Keratinocyte (primary cell): ENCODE measurements at regions not wholly inside any gene's neighbourhood (a gene's known extent, or its start where the extent isn't known, plus 50 kb on each side); places are given as distances from the start of the nearest gene placed in this dataset.

Experiments used
- DNase-seq: peaks from one replicate; pipeline ENCODE4 v3.0.0-alpha.2; 2011; ENCODE audit warnings: low read depth, missing footprints, low spot score
- FAIRE-seq: peaks from 2 replicates; lab custom pipeline; 2011; peaks lifted over from hg19 to GRCh38; lab: Jason Lieb, UNC
- H2AFZ ChIP-seq: 2 replicates; pipeline ENCODE4 v1.6.0; 2012; ENCODE audit warnings: low read length, control low read depth, inconsistent platforms; ENCODE audit not compliant: control insufficient read depth
- H3K27ac ChIP-seq: 2 replicates; pipeline ENCODE4 v1.5.1; 2011; ENCODE audit warnings: low read length; ENCODE audit not compliant: control insufficient read depth, insufficient read depth
- H3K27me3 ChIP-seq: 3 replicates; pipeline ENCODE4 v1.6.0; 2011; ENCODE audit warnings: low read length; ENCODE audit not compliant: control insufficient read depth, insufficient read depth; ENCODE audit errors: extremely low read depth
- H3K36me3 ChIP-seq, 2 experiments: 2 replicates in 1 of 2; 3 replicates in 1 of 2; pipeline ENCODE4 v1.5.1; 2011; ENCODE audit warnings: low read length in 2 of 2, mild to moderate bottlenecking in 1 of 2; ENCODE audit not compliant: control insufficient read depth in 2 of 2, insufficient read depth in 2 of 2; ENCODE audit errors: extremely low read depth in 1 of 2
- H3K4me1 ChIP-seq: 3 replicates; pipeline ENCODE4 v1.5.1; 2011; ENCODE audit warnings: low read length; ENCODE audit not compliant: control insufficient read depth, insufficient read depth; ENCODE audit errors: extremely low read depth
- H3K4me2 ChIP-seq: 3 replicates; pipeline ENCODE4 v1.6.0; 2011; ENCODE audit warnings: low read depth, low read length; ENCODE audit not compliant: control insufficient read depth, insufficient read depth; ENCODE audit errors: extremely low read depth
- H3K4me3 ChIP-seq, 3 experiments: fragments of 200-600 bp in 1 of 3; sonication (generic) in 1 of 3; 2 replicates in 2 of 3; 3 replicates in 1 of 3; pipeline ENCODE4 v1.5.1; 2011 to 2016; ENCODE audit warnings: low read length in 3 of 3, mild to moderate bottlenecking in 3 of 3, control low read depth in 2 of 3, inconsistent platforms in 1 of 3, low read depth in 1 of 3, mixed read lengths in 1 of 3, mixed run types in 1 of 3, moderate library complexity in 1 of 3; ENCODE audit not compliant: control insufficient read depth in 2 of 3, insufficient read depth in 2 of 3; ENCODE audit errors: extremely low read depth in 1 of 3
- H3K79me2 ChIP-seq: 2 replicates; pipeline ENCODE4 v1.6.0; 2012; ENCODE audit warnings: low read length; ENCODE audit not compliant: control insufficient read depth, insufficient read depth
- H3K9ac ChIP-seq: 3 replicates; pipeline ENCODE4 v1.6.0; 2011; ENCODE audit warnings: low read length; ENCODE audit not compliant: control insufficient read depth, insufficient read depth; ENCODE audit errors: extremely low read depth
- H3K9me1 ChIP-seq: 3 replicates; pipeline ENCODE4 v1.6.0; 2011; ENCODE audit warnings: low read length; ENCODE audit not compliant: control insufficient read depth, insufficient read depth; ENCODE audit errors: extremely low read depth
- H3K9me3 ChIP-seq: 2 replicates; pipeline ENCODE4 v1.5.1; 2012; ENCODE audit warnings: low read depth, low read length; ENCODE audit not compliant: control insufficient read depth
- H4K20me1 ChIP-seq: 3 replicates; pipeline ENCODE4 v1.6.0; 2011; ENCODE audit warnings: low read length; ENCODE audit not compliant: control insufficient read depth, insufficient read depth; ENCODE audit errors: extremely low read depth
- EZH2 ChIP-seq: IDR thresholded peaks from one replicate; pipeline ENCODE4 v1.6.1; 2012; ENCODE audit warnings: inconsistent platforms, mild to moderate bottlenecking, low read length, moderate library complexity
- dilution Hi-C: fragments of 300-500 bp; cut with MboI; formaldehyde crosslinking; loops from one replicate; pipeline ENCODE4 v1.7.0; 2020; ENCODE audit warnings: low sequenced_read_pairs; ENCODE audit not compliant: extremely low pct_ligation_motif_present
- TF ChIP-seq, protein P1 (sequence below), 3 experiments: IDR thresholded peaks in 1 of 3; conservative IDR thresholded peaks in 1 of 3; optimal IDR thresholded peaks in 1 of 3; 2 replicates in 2 of 3; 3 replicates in 1 of 3; pipeline versions ENCODE3 to v1.5.1; 2011; ENCODE audit warnings: low read length in 3 of 3, mild to moderate bottlenecking in 3 of 3, moderate library complexity in 2 of 3, control low read depth in 1 of 3, inconsistent platforms in 1 of 3; ENCODE audit not compliant: insufficient read depth in 2 of 3; ENCODE audit errors: extremely low read depth in 1 of 3

DNA sequence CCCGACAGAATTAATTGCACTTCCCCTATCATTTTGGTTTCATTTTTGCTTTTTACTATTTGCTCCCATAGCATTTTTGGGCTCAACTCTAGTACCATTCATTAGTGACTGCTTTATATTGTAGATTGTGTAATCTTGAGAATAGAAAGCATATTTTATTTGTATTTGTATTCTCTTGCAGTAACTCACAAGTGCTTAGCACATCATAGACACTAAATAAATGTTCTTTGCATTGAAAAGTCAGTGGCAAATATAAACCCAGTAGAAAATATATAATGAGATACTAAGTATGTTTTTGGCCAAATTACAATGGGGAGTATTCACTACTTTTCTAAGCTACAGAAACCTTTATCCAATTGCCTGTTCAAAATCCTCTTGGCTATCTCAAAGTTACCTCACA lies 359.7 kb upstream of the CAMK1G start:
- FAIRE-seq (no peak), DNase-seq (no peak)
- Histone ChIP-seq H3K27ac (no peak overlapping the region), H3K36me3 (no peaks in the 10 kb centered on the region), H3K27me3 (no peaks in the 10 kb centered on the region), H3K9me1 (no peaks in the 10 kb centered on the region), H3K9ac (no peak overlapping the region), H3K4me2 (no peak overlapping the region), H3K9me3 (no peaks in the 10 kb centered on the region), H2AFZ (no peak overlapping the region), H4K20me1 (no peaks in the 10 kb centered on the region), H3K79me2 (no peaks in the 10 kb centered on the region), H3K4me3 (no peak overlapping the region), H3K4me1 (peaks cover 20% of the 10 kb centered on the region)
- dilution Hi-C loops: no loop called here
- no peak for TF ChIP-seq EZH2
- TF ChIP-seq, protein P1, sequence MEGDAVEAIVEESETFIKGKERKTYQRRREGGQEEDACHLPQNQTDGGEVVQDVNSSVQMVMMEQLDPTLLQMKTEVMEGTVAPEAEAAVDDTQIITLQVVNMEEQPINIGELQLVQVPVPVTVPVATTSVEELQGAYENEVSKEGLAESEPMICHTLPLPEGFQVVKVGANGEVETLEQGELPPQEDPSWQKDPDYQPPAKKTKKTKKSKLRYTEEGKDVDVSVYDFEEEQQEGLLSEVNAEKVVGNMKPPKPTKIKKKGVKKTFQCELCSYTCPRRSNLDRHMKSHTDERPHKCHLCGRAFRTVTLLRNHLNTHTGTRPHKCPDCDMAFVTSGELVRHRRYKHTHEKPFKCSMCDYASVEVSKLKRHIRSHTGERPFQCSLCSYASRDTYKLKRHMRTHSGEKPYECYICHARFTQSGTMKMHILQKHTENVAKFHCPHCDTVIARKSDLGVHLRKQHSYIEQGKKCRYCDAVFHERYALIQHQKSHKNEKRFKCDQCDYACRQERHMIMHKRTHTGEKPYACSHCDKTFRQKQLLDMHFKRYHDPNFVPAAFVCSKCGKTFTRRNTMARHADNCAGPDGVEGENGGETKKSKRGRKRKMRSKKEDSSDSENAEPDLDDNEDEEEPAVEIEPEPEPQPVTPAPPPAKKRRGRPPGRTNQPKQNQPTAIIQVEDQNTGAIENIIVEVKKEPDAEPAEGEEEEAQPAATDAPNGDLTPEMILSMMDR (optimal IDR thresholded peaks at IDR 0.05 in 1 of 3, IDR thresholded peaks at IDR 0.05 in 1 of 3, conservative IDR thresholded peaks at IDR 0.05 in 1 of 3; ENCODE audit: extremely low read depth in 1 of 3, insufficient read depth in 2 of 3, low read length in 3 of 3): no peak

DNA sequence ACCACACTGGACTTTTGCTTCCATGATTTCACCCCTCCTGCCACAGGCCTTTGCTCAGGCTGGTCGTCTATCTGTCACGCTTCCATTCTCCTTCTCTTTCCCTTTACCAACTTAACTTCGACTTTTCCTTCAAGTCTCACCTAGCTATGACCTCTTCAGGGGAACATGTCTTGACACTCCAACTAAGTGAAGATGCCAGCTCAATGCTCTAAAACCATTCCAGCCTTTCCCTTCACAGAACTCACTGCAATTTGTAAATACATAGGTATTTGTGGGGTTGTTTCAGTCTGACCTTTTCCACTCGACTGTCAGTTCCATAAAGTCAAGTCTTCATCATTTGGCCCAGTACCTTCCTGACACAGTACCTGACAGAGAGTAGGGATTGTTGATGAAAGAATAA lies 358.6 kb upstream of the CAMK1G start:
- Histone ChIP-seq H3K4me3 (no peak overlapping the region), H3K9me3 (no peaks in the 10 kb centered on the region), H3K4me2 (peak overlapping the region; percentile 29), H4K20me1 (no peaks in the 10 kb centered on the region), H3K27me3 (no peaks in the 10 kb centered on the region), H3K79me2 (no peaks in the 10 kb centered on the region), H3K27ac (no peak overlapping the region), H3K36me3 (no peaks in the 10 kb centered on the region), H3K4me1 (peaks cover 21% of the 10 kb centered on the region), H2AFZ (peak overlapping the region; percentile 59), H3K9ac (no peak overlapping the region), H3K9me1 (no peaks in the 10 kb centered on the region)
- dilution Hi-C loops: no loop called here
- TF ChIP-seq, protein P1 (optimal IDR thresholded peaks at IDR 0.05 in 1 of 3, IDR thresholded peaks at IDR 0.05 in 1 of 3, conservative IDR thresholded peaks at IDR 0.05 in 1 of 3; ENCODE audit: extremely low read depth in 1 of 3, insufficient read depth in 2 of 3, low read length in 3 of 3): no peak
- TF ChIP-seq EZH2: no peak
- DNase-seq (no peak), FAIRE-seq (peak; percentile 78)
